Left kidney (tissue), 1 donor: ENCODE measurements at regions not wholly inside any gene's neighbourhood (a gene's known extent, or its start where the extent isn't known, plus 50 kb on each side); places are given as distances from the start of the nearest gene placed in this dataset.

Experiments
- DNase-seq: peaks from one replicate; pipeline ENCODE4 v3.0.0-alpha.2; 2013

DNA sequence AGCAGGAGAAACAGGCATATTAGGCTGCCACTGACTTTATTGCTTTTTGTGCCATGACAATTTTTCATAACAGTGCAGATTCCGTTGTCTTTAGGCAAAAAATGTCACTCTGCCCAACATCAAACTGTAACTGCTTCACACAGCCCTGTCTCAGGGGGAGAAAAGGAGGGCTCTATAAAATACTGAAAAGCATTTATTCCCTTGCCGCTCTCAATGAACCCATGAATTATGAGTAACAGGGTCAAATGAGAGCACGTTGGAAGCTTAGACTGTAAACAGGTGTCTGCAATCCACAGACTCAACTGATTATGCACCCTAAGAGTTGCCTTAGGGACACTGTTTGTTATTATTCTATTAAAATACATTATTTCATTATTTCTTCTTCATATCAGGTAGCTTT is 292.1 kb upstream of the FMN2 start:
- DNase-seq = no peak

GRCh38 chr1:239800861-239801260 is 290.8 kb upstream of the FMN2 start:
- no peak for DNase-seq

GRCh38 chr1:239802275-239802674 is 289.4 kb upstream of the FMN2 start:
- DNase-seq = no peak

GRCh38 chr1:239803781-239804180 is 287.9 kb upstream of the FMN2 start:
- no peak for DNase-seq

GRCh38 chr1:239804266-239804665 is 287.4 kb upstream of the FMN2 start:
- no peak for DNase-seq

GRCh38 chr1:239805042-239805441 is 286.6 kb upstream of the FMN2 start:
- DNase-seq = no peak

GRCh38 chr1:239805851-239806772 is 285.6 kb upstream of the FMN2 start:
- no peak for DNase-seq

- no peak for DNase-seq
Measured at GRCh38 chr1:239806897-239807296, 284.8 kb upstream of the FMN2 start.

GRCh38 chr1:239807361-239807760 is 284.3 kb upstream of the FMN2 start:
- no peak for DNase-seq

GRCh38 chr1:239810061-239810481 is 281.6 kb upstream of the FMN2 start:
- no peak for DNase-seq

- no peak for DNase-seq
Measured at GRCh38 chr1:239811211-239811885, 280.3 kb upstream of the FMN2 start.

DNA sequence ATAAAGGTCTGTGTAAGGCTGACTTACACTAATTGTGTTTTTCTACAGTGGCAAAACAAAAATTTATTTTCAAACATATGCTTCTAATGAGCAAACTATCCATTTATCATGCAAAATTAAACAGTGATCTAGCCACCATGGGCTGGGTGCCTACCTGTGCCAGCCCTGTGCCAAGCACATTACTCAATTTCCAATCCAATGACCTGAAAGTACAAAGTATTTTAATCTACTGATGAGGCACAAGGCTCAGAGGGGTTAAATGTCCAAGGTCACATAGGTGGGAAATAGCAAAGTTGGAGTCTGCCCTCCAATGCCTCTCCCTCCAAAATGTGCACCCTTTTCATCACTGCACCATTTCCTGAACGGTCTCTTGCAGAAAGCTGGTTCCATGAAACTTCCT is 279.1 kb upstream of the FMN2 start:
- no peak for DNase-seq

GRCh38 chr1:239814306-239814881 is 277.3 kb upstream of the FMN2 start:
- no peak for DNase-seq

GRCh38 chr1:239815074-239815473 is 276.6 kb upstream of the FMN2 start:
- DNase-seq = no peak

GRCh38 chr1:239816081-239816782 is 275.5 kb upstream of the FMN2 start:
- DNase-seq = no peak

DNA sequence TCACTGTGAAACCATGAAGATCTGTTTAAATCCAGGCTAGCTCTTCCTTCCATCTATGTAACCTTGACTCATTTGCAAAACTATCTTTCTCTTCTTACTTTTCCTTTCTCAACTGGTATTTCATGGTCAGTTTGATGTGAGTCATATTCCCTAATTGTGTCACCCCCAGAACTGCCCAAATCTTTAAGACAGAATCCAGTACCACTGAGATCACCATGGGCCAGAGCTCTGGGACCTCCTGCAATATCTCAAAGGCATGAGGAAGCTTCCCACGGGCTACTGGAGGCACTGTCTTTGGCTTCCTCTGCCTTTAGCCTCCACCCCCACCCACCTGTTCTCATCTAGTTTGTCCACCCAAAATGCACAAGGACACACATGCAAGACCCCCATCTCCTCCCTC is 274.4 kb upstream of the FMN2 start:
- DNase-seq = no peak

DNA sequence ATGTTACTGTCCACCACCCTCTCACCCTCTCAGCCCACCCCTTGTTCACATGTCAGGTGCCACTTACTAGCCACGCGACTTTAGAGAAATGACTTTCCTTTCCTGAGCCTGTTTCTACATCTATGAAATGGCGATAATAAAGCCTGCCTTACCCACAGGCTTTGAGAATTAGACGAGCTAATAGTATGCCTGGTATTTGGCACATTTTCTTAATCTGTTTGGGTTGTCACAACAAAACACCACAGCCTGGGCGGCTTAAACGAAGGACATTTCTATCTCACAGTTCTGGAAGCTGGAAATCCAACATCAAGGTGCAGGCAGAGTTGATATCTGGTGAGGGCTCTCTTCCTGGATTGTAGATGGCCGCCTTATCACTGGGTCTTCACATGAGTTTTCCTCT is 273.9 kb upstream of the FMN2 start:
- no peak for DNase-seq

DNA sequence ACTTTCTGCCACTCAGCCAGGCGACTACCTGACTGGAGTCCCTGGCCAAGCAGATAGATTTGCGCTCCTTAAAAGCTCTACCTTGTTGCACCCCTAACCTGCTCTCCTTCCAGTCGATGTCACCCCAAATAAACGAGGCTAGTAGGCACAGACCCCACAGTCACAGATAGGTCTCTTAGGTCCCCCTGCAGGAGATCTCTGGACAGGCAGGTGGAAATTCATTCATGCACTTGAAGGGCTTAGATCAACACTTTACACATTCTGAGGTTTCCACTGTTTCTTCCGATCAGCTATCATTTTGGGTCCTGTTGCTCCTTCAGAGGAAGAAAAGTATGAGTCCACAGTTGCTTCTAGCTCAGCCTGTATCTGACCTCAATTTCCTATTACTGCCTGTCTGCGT is 272.6 kb upstream of the FMN2 start:
- no peak for DNase-seq

GRCh38 chr1:239819756-239820250 is 271.9 kb upstream of the FMN2 start:
- DNase-seq = no peak

- DNase-seq = no peak
Measured at GRCh38 chr1:239823852-239824251, 267.8 kb upstream of the FMN2 start.

GRCh38 chr1:239826211-239826610 is 265.5 kb upstream of the FMN2 start:
- no peak for DNase-seq

DNA sequence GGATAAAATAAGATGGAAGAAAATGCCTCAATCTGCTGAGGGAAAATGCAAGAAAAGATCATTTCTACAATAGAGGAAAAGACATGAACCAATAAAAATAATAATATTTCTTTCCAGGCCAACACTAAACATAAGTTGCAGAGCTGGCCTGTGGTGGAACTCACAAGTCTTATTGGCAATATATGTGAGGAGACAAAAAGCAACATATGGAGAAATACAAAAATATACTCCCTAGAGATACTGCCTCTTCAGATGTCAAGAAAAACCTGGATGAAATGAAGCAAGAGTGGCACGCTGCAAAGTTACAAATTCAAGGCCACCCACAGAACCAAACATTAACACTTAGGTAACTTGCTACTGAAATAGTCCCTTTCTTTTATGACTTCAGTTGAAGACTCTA is 264.9 kb upstream of the FMN2 start:
- DNase-seq = no peak
